ENCODE measurements at regions not wholly inside any gene's neighbourhood (a gene's known extent, or its start where the extent isn't known, plus 50 kb on each side); places are given as distances from the start of the nearest gene placed in this dataset.

GRCh38 chr1:221308534-221309511, 429.6 kb downstream of the HLX start:
- DNase-seq (ENCODE audit: low spot score) = no peak

GRCh38 chr1:221309723-221310122, 430.5 kb downstream of the HLX start:
- no peak for DNase-seq (ENCODE audit: low spot score)

DNA sequence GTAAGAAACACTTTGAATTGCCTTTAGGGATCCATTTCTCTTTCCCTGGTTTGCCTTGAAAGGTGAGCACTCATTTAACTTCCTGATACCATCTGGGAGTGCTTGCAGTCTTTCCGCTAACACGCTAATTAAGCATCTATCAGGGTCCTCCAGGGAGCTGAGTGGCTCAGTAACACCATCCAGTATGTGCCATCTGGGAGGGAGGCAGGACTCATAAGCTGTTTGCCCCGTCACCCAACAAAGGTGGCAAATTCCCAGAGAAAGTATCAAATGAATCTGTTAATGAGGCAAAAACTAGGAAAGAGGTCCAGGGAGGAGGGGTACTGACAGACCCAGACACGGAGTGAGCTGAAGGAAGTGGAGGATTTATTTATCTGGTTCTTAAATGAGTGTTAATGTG, 430.9 kb downstream of the HLX start:
- DNase-seq (ENCODE audit: low spot score) = no peak

DNA sequence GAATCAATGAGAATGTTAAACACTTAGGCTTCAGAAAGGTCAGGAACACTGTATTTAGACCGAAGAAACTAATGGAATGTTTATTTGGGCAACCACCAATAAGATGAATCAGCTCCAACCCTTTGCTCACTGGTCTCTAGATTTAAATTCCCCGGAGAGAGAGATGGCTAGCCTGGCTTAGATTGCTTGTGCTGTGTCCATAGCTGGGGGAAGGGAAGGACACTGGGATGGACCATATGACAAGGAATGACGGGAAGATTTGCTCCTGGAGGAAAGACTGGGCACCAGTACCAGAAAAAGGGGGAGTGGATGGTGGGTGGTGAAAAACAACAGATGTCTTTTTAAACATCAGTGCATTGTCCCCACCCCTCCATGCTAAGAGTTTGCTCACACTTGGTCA, 426.6 kb downstream of the DUSP10 start:
- peak; percentile 67 for DNase-seq (ENCODE audit: low spot score)

- DNase-seq (ENCODE audit: low spot score) = peak; percentile 33
Measured at GRCh38 chr1:221316491-221317056, 425.3 kb downstream of the DUSP10 start.

GRCh38 chr1:221317537-221317936, 424.4 kb downstream of the DUSP10 start:
- DNase-seq (ENCODE audit: low spot score) = no peak

DNA sequence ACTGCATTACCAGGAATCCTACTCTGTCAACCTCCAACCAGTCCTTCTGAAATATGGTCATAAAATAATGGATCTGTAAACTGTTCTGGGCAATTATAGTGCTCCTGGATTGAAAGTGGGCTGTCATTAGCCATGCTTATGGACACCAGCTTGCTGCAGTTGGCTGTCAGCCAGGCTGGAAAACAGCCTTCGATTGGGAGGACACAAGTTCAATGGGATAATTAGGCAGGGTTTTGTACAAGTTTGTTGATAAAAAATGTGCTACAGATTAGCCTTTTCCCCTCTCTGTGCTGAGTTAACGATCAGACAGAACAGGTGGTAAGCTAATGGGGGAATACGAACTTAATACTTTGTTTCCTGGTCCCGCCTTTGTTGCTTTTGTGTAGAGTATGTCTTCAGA, 413.9 kb downstream of the DUSP10 start:
- DNase-seq (ENCODE audit: low spot score) = no peak

- DNase-seq (ENCODE audit: low spot score) = peak; percentile 7
Measured at GRCh38 chr1:221328371-221328770, 413.5 kb downstream of the DUSP10 start.

DNA sequence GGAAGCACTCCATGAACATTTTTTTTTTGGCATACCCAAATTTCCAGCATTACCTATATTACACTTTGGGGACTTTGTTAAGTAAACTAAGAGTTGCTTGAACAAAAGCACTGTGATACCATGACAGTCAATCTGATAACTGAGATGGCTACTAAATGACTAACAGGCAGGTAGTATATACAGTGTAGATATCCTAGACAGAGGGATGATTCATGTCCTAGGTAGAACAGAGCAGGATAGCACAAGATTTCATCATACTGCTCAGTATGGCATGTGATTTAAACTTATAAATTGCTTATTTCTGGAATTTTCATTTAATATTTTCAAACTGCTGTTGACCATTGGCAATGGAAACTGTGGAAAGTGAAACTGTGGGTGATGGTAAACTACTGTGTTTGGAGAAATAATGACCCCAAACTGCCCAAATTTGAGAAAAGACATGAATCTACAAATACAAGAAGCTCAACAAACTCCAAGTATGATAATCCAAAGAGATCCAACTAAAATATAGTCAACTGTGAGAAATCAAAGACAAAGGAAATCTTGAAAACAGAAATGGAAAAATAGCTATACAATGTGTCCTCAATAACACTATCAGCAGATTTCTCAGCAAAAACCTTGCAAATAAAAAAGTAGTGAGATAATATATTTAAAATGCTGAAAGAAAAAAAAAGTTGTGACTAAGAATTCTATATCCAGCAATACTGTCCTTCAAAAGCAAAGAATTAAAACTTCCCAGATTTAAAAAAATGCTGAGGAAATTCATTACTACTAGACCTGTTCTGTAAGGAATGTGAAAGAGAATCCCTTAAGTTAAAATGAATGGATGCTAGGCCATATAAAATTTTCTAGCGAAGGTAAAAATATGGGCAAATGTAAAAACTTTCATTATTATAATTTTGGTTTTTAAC, 410.4 kb downstream of the DUSP10 start:
- no peak for DNase-seq (ENCODE audit: low spot score)

DNA sequence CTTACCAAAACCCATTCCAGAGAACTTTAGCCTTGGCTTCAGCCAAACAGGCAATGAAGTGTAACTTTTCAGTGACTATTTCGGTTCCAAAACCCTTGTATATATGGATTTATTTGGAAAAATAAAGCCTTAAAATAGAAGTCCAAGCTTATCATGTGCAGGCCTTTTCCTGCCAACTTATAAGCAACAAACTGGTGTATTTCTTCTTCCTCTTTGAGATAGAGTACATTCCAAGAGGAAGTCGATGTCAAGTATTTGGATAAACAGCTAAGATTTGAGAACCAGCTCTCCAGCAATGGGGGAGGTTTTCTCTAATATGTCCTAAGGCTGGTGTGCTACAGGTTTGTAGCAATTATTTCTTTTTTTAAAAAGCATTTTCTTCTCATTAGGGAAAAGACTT, 407.8 kb downstream of the DUSP10 start:
- no peak for DNase-seq (ENCODE audit: low spot score)

DNA sequence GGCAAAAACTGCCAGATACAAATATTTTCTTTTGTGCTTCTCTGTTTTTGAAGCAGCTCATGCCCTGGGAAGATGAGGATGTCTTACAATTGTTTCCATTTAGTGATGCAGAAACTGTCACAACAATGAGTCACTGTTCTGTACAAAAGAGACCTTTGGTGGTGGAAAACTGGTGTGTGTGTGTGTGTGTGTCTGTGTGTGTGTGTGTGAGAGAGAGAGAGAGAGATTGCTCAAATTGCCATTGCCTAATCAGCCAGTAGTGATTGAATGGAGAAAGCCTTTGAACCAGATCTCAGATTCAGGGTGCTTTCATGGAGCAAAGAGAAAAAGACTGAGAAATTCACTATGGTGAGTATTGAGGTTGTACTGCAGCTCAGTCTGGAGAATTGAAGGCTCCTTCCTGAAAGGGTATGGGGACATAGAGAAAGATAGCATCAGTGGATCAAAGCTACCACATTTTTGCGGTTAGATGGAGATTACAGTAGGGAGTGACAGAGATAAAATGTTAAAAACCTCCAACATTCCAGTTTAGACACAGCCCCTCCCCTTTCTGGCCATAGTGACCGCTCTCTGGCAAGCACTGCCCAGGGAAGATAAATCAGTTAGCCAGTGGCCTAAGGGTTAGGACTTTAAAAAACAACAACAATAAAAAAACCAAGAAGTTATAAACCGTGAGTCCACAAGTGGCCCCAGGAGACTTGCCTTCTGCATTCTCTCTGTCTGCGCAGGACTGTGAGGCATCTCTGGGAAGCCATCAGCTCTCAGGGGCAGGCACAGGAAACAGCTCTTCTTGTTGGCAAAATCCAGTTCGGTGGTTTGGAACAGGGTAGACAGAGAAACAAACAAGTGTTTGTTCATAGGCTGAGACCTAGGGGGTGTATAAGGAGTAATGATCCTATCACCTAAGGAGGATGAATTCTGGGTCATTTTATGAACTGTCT, 406.5 kb downstream of the DUSP10 start:
- peak; percentile 68 for DNase-seq (ENCODE audit: low spot score)

DNA sequence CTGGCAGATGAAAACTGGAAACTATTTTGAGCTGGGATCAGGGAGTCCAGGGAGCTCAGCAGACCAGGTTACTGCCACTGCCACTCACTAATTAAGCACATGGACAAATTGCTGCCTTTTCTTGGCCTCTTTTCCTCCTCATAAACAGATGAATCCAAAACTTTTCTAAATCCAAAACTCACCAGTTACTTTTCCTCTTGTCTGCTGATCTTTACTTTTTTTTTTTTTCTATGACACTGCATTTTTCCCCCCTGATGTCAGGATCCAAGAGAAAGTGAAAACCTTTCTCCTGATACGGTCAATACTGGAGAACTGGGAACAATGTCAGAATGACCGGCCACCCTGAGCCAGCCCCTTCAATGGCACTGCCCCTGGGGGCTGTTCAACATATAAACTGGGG, 405.8 kb downstream of the DUSP10 start:
- peak; percentile 57 for DNase-seq (ENCODE audit: low spot score)

GRCh38 chr1:221337106-221337505, 404.8 kb downstream of the DUSP10 start:
- no peak for DNase-seq (ENCODE audit: low spot score)

GRCh38 chr1:221343136-221343535, 398.8 kb downstream of the DUSP10 start:
- DNase-seq (ENCODE audit: low spot score) = no peak

- no peak for DNase-seq (ENCODE audit: low spot score)
Measured at GRCh38 chr1:221343607-221344006, 398.3 kb downstream of the DUSP10 start.

- peak; percentile 59 for DNase-seq (ENCODE audit: low spot score)
Measured at GRCh38 chr1:221344693-221345092, 397.2 kb downstream of the DUSP10 start.

DNA sequence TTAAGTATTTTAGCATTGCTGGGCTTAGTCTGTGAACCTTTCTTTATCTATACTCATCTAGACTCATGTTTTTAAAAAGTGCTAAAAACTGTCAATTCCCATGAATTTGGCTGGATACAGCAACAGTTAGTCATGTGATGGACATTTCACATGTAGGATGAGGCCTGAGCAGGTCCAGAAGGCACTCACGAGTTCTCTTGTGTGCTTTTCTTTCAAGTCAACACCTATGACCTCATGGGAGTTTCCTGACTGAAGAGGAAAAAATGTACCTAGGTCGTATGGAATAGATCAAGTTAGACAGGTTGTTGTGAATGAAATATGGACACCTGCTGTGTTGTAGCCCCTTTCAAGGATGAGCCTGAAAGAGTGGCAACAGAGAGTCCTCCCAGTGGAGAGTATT, 394.2 kb downstream of the DUSP10 start:
- no peak for DNase-seq (ENCODE audit: low spot score)

- DNase-seq (ENCODE audit: low spot score) = peak; percentile 22
Measured at GRCh38 chr1:221350091-221350490, 391.8 kb downstream of the DUSP10 start.

DNA sequence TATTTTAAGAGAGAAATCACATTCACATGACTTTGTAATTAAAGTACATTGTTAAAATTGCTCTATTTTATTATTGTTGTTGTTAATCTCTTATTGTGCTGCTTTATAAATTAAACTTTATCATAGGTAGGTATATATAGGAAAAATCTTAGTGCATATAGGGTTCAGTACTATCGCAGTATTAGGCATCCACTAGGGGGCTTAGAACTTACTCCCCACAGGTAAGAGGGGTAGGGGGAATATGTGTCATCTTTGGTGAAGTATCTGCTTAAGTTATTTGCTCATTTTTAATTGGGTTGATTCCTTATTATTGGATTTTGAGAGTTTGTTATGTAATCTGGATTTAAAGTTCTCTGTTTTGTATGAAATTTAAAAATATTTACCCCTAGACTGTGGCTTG, 385.2 kb downstream of the DUSP10 start:
- DNase-seq (ENCODE audit: low spot score) = no peak

- DNase-seq (ENCODE audit: low spot score) = no peak
Measured at GRCh38 chr1:221363039-221363438, 378.9 kb downstream of the DUSP10 start.

- no peak for DNase-seq (ENCODE audit: low spot score)
Measured at GRCh38 chr1:221366495-221367110, 375.3 kb downstream of the DUSP10 start.

Data from GM03348 (cell line).